ENCODE measurements at regions not wholly inside any gene's neighbourhood (a gene's known extent, or its start where the extent isn't known, plus 50 kb on each side); places are given as distances from the start of the nearest gene placed in this dataset.

DNA sequence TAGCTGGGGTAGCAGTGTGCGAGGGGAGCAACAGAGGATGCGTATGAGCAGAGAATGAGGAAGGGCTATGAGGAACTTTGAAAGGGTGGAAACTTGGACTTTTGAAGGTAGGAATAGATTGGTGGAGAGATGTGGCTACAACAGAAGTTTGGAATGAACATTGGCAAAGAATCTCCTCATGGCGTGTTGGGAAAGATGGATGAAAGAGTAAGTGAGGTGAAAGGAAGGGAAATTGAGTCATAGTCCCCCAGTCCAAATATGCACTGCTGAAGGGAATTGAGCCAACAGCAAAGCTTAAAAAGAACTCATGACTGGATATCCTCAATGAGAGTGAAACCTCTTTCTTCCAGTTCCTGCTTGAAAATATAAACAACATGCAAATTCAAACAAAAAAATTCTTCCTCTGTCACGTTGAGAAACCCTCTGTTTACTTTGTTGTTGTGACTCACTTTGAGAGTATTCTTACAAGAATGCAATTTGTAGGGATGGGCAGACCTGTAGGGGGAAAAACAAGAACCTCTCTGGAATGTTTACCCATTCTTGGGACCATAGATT lies 313.2 kb upstream of the KCNJ16 start:
- no peak for DNase-seq (ENCODE audit: extremely low read depth in 1 of 2, low read depth in 1 of 2)

DNA sequence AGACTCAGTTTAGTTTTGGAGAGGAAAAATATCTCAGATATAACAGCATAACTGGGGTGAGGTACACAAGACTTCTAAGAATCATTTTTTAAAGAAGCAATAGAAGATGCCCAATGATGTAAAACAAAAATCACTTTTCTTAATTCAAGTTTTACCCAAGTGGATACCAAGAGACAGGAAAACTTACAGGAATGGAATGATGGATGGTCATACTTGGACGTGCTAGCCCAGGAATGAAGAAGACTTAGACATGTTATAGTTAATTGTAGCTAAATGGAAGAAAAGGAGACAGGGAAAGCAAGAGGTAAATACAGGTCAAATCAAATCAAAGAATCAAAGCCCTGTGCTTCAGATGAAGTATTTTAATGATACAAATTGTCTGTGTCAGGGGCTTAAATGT lies 312.7 kb upstream of the KCNJ16 start:
- DNase-seq (ENCODE audit: extremely low read depth in 1 of 2, low read depth in 1 of 2) = no peak

DNA sequence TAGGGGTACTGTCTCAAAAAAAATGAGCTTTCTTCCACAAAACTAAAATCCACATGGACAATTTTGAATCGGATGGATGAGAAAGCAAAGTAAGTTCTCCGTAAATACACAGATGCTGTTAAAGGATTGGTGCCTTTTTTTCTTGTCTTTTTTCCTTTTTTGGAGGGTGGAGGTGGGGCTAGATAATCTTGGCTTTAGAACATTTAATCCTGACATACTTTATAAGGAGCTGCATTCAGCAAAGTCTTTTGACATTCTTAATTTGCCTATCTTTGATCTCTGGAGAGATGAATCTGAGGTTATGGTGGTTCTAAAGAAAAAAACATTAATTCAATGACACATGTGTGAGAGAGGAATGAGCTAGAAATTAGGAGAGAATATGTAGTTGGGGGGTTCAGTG lies 312.3 kb upstream of the KCNJ16 start:
- DNase-seq (ENCODE audit: extremely low read depth in 1 of 2, low read depth in 1 of 2) = no peak

DNA sequence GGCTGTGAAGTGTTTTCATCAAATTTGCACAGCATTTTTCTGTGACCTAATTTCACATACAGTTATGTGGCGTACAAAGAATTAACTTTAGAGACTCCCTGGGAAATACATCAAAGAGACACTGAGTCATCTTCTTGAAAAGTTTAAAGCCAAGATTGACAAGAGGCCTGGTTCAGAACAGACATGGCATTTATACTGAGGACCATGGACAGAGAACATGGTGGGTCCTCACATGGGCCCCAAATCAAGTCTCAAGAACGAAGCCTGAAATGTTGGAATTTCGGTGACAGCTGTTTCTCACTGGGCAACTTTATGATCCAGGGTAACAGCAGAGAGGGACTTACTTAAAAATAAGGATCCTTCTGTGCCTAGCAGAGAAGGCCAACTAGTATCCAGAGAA lies 311.5 kb upstream of the KCNJ16 start:
- no peak for DNase-seq (ENCODE audit: extremely low read depth in 1 of 2, low read depth in 1 of 2)

DNA sequence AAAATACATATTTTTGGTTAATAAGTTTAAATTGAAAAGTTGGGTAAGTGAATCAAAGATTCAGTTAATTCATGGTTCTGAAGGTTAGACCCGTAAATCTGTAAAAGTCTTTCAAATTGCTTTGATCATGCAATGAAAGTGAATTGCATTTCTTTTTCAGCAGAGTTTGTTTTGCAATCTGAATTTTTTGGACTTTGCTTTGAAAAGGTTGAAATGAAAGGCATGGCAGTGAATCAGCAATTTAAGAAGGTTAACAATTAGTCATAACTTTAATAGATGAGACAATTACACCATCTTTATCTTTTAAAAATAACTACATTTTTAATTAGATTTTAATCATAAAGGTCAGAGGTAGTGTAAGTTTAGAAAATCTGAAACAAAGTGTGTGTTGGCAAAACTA lies 310.9 kb upstream of the KCNJ16 start:
- DNase-seq (ENCODE audit: extremely low read depth in 1 of 2, low read depth in 1 of 2) = no peak

DNA sequence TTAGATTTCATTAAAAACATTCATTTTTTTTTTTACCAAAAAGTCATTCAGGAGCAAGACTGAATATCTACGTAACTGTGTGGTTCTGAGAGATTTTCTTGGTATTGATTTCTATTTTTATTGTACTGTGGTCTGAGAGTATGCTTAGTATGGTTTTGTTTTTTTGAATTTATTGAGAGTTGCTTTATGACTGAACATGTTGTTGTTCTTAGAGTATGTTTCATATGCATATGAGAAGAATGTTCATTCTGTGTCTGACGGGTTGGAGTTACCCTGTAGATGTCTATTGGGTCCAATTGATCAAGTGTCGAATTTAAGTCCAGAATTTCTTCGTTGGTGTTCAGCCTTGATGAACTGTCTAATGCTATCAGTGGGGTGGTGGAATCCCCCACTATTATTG lies 306.0 kb upstream of the KCNJ16 start:
- no peak for DNase-seq (ENCODE audit: extremely low read depth in 1 of 2, low read depth in 1 of 2)

DNA sequence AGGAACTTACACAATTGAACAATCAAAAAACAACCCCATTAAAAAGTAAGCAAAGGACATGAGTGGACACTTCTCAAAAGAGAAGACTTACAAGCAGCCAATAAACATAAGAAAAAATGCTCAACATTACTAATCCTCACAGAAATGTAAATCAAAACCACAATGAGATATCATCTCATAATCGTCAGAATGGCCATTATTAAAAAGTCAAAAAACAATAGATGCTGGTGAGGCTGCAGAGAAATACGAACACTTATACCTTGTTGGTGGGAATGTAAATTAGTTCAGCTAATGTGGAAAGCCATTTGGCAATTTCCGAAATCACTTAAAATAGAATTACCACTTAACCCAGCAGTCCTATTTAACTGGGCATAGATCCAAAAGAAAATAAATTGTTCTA lies 301.9 kb upstream of the KCNJ16 start:
- no peak for DNase-seq (ENCODE audit: extremely low read depth in 1 of 2, low read depth in 1 of 2)

DNA sequence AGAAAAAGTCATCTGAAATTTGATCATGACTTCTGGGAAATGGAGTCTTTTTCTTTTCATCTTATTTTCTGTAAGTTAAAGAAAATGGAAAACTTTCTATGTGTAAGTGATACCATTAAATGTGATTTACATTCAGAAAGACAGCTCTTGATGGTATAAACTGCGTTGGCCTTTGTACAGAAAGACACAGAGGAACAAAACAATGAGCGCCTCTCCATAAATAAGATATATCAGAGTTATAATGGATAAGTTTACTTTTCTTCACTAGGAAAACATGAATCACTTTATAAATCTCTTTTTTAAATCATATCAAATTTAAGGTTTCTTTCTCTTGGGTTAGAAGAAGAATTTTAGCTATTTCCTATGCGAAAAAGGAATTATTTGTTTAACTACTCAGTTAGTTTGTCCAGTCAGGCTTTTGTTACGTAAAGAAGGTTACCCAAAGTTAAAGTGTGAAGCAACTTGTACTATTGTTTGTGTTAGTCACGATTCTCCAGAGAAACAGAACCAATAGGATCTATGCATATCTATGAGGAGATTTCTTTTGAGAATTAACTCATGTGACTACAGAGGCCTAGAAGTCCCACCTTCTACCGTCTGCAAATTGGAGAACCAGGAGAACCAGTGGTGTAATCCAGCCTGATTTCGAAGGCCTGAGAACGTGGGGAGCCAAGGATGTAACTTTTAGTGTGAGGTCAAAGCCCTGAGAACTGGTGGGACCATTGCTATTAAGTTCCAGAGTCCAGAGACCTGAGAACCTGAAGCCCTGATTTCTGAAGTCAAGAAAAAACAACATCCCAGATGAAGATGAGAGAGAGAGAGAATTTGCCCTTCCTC lies 295.4 kb upstream of the KCNJ16 start:
- DNase-seq (ENCODE audit: extremely low read depth in 1 of 2, low read depth in 1 of 2) = no peak

DNA sequence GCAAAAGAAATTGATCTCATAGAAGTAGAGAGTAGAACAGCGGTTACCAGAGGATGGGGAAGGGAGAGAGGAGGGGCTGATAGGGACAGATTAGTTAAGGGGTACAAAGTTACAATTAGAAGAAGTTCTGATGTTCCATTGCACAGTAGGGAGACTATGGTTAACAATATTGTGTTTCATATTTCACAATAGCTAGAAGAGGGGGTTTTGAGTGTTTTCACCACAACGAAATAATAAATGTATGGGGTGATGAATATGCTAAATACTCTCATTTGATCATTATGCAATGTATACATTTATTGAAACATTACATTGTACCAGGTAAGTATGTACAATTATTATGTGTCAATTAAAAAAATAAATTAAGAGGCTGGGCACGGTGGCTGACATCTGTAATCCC lies 291.2 kb upstream of the KCNJ16 start:
- no peak for DNase-seq (ENCODE audit: extremely low read depth in 1 of 2, low read depth in 1 of 2)

DNA sequence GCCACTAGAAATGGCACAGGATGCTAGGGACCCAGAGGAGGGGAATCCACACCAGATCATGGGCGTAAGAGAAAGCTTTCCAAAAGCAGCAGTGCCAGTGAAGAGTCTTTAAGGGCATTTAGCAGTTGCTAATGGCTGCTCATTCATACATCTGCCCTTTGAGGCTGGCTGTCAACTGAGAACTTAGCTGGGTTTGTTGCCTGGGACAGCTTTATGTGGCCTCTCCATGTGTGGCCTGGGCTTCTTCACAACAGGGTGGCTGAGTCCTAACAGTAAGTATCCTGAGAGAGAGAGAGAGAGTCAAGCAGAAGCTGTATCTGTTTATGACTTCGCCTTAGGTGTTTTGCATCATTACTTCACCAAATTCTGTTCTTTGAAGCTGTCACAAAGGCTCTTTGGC lies 286.1 kb upstream of the KCNJ16 start:
- no peak for DNase-seq (ENCODE audit: extremely low read depth in 1 of 2, low read depth in 1 of 2)

DNA sequence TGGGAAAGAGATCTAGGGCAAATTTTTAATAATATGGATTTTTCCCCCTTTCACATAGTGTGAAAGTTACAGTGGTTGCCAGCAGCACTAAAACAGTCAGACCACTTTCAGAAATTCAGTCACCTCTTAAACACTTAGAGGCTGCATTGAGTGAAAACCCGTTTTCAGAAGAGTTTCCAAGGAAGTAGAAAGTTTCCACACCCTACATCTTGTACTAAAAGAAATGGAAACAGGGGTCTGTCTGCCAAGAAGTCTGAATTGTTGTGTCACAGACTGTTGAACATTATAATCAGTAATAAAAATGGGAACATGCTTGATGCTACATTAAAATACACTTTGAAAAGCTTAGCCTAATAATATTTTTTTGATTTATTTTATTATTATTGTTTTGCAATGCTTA lies 278.9 kb upstream of the KCNJ16 start:
- DNase-seq (ENCODE audit: extremely low read depth in 1 of 2, low read depth in 1 of 2) = no peak

DNA sequence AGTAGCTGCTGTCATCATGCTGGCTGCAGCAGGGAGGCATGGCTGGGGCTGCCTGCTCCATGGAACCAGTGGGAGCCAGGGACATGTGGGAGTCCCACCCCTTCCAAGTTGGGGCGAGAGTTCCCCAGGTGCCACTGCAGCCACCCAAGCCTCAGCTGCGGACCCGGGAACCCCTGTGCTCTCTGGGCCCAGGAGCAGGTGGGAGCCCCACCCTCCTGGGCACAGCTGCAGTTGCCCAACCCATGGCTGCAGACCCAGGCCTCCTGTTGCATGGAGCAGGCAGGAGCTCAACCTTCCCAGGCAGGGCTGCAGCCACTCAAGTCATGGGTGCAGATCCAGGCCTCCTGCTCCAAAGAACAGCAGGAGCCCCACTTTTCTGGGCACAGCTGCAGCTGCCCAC lies 274.2 kb upstream of the KCNJ16 start:
- DNase-seq (ENCODE audit: extremely low read depth in 1 of 2, low read depth in 1 of 2) = no peak

DNA sequence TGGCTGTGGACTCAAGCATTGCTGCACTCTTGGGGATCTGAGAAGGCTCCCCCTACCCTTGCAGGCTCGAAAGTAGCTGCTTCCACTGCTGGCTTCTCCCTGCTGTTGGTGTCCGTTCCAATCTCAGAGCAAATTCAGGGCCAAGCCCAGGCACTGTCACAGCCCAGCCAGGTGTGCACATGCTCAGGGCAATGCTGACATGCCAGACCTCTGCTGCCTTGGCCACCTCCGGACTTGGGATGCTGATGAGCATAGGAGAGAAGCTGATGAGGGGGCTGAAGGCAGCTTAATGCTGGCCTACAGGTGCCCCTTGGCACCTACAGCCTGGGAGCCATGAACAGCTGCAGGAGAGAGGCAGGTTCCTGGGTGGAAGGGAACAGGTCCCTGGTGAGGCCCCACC lies 273.7 kb upstream of the KCNJ16 start:
- DNase-seq (ENCODE audit: extremely low read depth in 1 of 2, low read depth in 1 of 2) = no peak

DNA sequence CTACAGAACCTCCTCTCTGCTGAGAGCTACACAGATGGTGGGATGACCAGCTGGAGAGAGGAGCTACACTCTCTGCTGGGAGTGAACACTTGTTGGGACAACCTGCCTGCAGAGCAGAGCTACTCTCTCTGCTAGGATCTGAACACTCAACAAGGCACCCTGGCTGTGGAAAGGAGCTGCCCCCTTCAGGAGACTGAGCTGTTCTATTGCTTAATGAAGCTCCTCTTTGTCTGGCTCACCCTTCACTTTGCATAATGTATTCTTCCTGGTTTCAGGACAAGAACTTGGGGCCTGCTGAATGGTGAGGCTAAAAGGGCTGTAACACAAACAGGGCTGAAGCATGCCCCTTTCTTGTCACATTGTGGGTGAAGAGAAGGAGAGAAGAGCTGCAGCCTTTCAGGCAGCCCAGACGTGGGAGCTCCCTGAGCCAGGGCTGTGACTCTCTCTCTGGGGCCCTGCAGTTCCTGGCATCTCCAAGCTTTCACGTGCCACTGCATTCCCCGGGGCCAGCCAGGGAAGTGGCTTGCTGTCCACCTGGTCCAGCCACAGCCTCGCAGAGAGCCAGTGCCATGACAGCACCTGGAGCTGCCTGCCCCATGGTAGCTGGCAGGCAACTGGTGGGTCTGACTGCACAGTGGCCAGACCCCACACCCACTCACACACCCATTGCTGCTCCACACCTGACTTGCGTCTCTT lies 272.8 kb upstream of the KCNJ16 start:
- DNase-seq (ENCODE audit: extremely low read depth in 1 of 2, low read depth in 1 of 2) = no peak

DNA sequence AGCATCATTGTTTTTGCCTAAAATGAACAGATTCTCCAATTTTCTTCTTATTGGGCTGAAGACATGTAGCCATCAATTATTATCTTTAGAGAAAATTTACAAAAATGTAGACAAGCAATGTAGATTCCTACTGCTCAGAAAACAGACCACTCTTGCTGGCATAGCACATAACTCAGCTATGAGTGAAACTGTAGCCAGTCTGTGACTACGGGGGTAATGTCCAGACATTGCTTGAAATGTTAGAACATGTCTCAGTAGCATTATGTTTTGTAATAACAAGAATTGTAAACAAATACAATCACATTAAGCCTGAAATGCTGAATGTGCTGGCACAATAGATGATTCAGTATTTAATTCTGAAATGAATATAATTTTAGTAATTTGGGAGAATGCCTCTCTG lies 265.7 kb upstream of the KCNJ16 start:
- no peak for DNase-seq (ENCODE audit: extremely low read depth in 1 of 2, low read depth in 1 of 2)

DNA sequence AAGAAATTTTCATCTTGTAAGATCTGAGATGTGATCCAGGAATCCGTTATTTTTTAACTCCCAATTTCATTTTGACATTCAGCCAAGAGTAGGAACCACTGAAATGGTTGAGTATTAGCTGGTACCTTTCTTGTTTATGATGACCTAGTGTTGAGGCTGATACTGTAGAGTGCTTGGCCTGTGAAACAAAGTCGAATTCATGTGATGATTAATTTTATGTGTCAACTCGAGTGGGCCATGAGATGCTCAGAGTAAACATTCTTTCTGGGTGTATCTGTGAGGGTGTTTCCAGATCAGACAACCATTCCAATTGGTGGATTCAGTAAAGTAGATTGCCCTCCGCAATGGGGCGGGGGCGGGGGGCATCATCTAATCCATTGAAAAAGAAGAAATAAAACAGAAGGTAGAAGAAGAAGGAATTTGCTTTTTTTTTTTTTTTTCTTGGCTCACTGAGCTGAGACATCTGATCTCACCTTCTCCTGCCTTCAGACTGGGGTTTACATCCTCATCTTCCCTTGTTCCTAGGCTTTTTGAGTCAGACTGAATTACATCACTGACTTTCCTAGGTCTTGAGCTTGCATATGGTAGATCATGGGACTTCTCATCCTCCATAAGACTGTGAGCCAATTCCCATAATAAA lies 264.6 kb upstream of the KCNJ16 start:
- DNase-seq (ENCODE audit: extremely low read depth in 1 of 2, low read depth in 1 of 2) = no peak

DNA sequence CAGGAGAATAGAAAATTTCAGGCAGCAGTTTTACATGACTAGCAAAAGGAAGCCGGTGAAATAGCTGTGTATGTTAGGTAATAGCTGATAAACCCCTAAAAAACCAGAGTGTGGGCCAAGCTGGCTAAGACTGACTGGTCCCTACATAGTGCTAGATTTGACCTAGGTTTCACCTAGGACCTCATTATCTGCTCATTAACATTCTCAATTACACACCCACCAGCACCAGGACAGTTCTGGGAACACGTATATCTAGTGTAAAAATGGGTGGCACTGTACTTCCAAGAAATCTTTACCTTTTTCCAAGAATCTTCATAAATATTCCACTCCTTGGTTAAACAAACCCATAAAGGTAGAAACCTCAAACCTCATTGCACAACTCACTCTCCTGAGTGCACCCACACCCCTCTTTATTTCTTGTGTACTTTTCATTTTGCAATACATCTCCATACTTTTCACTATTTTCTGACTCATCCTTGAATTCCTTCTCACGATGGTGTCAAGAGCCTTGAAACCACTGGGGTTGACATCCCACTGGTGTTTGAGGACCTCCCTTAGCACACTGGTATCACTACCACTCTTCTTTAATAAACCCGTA lies 262.7 kb upstream of the KCNJ16 start:
- DNase-seq (ENCODE audit: extremely low read depth in 1 of 2, low read depth in 1 of 2) = no peak

DNA sequence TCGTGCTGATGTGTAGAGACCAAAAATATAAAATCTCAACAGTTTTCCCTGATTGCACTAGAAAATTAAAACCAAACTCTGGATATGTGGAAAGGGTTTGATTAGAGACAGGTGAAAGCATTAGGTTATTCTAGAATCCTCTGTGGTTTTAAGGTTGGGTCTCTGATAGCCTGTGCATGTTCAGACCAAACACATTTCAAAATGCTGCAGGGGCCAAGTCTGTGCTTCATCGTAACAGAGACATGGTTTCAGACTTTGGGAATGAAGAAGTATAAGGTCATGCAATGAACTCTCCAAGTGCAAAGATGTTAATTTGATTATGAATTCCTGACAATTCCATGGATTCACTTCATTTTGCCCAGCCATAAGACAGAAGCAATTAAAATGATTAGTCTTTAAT lies 261.0 kb upstream of the KCNJ16 start:
- no peak for DNase-seq (ENCODE audit: extremely low read depth in 1 of 2, low read depth in 1 of 2)

DNA sequence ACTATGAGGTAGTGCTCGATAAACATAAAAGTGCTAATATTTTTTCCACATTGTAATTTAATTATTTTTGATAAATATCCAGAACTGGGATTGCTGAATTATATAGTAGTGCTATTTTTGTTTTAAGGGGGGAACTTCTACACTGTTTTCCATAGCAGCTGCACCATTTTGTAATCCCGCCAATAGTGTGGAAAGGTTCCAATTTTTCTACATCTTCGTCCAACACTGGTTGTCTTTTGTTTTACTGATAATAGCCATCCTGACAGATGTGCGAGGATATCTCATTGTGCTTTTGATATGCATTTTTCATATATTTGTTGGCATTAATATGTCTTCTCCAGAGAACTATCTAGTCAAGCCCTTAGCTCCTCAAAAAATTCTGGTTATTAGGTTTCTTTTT lies 259.6 kb upstream of the KCNJ16 start:
- no peak for DNase-seq (ENCODE audit: extremely low read depth in 1 of 2, low read depth in 1 of 2)

DNA sequence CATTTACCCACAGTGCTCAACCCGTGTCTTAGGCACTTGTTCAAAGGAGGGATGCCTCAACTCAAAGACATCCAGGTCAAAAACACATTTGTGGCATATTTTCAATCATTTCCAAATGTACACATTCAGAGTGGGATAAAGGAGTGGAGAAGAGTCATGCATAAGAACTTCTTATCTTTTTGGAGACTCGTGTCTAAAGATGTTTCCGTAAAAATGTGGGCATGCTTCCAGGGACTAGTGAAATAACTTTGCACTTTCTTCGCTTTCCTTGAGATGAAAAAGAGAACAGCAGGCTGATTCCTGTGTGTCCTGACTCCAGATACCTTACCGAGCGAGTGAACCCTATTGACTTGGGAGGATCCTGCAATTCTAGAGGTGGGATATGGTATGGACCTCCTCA lies 256.6 kb upstream of the KCNJ16 start:
- no peak for DNase-seq (ENCODE audit: extremely low read depth in 1 of 2, low read depth in 1 of 2)

DNA sequence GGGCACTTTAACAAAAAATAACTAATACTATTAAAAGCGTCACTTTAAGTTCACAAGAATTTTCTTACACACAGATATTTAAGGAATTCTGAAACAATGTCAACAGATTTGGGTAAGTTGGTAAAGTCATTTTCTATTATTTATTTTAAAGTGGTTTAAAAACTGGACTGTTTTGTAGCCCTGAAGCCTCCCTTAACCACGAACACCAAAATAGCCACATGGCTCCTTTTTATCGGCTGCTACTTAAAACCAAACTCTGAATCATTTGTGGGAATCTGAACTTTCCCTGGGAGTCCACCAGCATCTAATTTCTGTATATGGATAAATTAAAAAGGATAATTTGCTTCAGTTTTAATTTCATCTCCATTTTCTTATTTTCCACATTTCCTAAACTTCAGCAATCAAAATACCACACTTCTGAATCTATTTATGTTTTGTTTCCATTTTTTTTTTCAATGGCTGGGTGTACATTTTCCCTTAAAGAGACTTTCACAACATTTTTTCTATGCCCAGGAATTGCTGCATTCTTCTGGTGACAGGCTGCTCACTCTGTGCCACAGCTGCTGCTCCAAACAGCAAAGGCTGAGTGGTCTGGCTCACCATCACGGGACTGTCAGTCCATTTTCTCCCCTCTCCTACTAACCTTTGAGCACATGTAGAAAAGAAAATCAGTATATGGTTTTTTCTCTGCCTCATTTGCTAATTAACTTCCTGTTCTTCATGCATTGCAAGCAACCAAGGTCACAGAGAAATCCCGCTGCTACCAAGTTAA lies 255.5 kb upstream of the KCNJ16 start:
- no peak for DNase-seq (ENCODE audit: extremely low read depth in 1 of 2, low read depth in 1 of 2)

Data from stimulated activated CD8-positive, alpha-beta memory T cell treated with anti-CD3 and anti-CD28 coated beads, Interleukin-7, amount 100 ng/mL, for 48 hours (primary cell).